SU-DHL-6 (cell line): ENCODE measurements at regions not wholly inside any gene's neighbourhood (a gene's known extent, or its start where the extent isn't known, plus 50 kb on each side); places are given as distances from the start of the nearest gene placed in this dataset.

ENCODE experiments used
- EZH2phosphoT487 ChIP-seq: fragments of 200-600 bp; sonication (generic), shearing (Covaris generic); conservative IDR thresholded peaks from 2 replicates; pipeline ENCODE4 v1.6.1; 2018; ENCODE audit warnings: mild to moderate bottlenecking, antibody characterized with exemption, low read length, moderate library complexity, mixed read lengths
- TF ChIP-seq, protein P1 (sequence below): fragments of 200-600 bp; sonication (generic); IDR thresholded peaks from one replicate; pipeline ENCODE4 v1.5.1; 2017; ENCODE audit warnings: antibody characterized with exemption, mild to moderate bottlenecking, low read length, moderate library complexity; ENCODE audit not compliant: insufficient read depth, poor library complexity, severe bottlenecking

DNA sequence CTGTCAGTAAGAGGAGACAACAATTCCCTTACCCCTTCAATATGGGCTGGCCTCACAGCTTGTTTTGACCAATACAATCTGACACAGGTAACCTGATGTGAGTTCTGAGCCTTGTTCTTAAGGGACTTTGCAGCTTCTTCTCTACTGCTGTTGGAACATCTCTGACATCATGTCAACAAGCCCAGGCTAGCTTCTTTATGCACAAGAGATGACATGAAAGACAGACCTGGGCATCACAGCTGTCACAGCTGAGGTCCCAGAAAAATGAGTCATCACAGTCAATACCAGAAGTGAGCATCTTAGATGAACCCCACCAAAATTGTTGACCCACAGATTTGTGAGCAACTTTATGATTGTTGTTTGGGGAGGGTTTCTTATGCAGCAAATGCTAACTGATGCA is 431.7 kb upstream of the PSMD7 start:
- TF ChIP-seq, protein P1, sequence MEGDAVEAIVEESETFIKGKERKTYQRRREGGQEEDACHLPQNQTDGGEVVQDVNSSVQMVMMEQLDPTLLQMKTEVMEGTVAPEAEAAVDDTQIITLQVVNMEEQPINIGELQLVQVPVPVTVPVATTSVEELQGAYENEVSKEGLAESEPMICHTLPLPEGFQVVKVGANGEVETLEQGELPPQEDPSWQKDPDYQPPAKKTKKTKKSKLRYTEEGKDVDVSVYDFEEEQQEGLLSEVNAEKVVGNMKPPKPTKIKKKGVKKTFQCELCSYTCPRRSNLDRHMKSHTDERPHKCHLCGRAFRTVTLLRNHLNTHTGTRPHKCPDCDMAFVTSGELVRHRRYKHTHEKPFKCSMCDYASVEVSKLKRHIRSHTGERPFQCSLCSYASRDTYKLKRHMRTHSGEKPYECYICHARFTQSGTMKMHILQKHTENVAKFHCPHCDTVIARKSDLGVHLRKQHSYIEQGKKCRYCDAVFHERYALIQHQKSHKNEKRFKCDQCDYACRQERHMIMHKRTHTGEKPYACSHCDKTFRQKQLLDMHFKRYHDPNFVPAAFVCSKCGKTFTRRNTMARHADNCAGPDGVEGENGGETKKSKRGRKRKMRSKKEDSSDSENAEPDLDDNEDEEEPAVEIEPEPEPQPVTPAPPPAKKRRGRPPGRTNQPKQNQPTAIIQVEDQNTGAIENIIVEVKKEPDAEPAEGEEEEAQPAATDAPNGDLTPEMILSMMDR, result no peak
- TF ChIP-seq EZH2phosphoT487, result no peak
